Endothelial cell (in vitro differentiated cells): ENCODE measurements at regions not wholly inside any gene's neighbourhood (a gene's known extent, or its start where the extent isn't known, plus 50 kb on each side); places are given as distances from the start of the nearest gene placed in this dataset.
"Not testable (repeated sequence)": the region's sequence is repeated elsewhere in the genome, so short reads cannot be mapped to it uniquely, and the experiment has no call there.

Experiments used
- DNase-seq: peaks from one replicate; pipeline ENCODE4 v3.0.0; 2021; ENCODE audit warnings: low spot score
- H3K27ac Mint-ChIP-seq: one replicate; pipeline ENCODE4 v1.8.0; 2021; ENCODE audit warnings: mixed read lengths, inconsistent platforms; ENCODE audit not compliant: unreplicated experiment
- H3K27me3 Mint-ChIP-seq: one replicate; pipeline ENCODE4 v1.8.0; 2021; ENCODE audit warnings: mild to moderate bottlenecking, moderate library complexity, mixed read lengths, inconsistent platforms; ENCODE audit not compliant: unreplicated experiment
- H3K36me3 Mint-ChIP-seq: one replicate; pipeline ENCODE4 v1.8.0; 2021; ENCODE audit warnings: mild to moderate bottlenecking, low read depth, mixed read lengths, inconsistent platforms; ENCODE audit not compliant: unreplicated experiment
- H3K4me1 Mint-ChIP-seq: one replicate; pipeline ENCODE4 v1.8.0; 2021; ENCODE audit warnings: mild to moderate bottlenecking, mixed read lengths, inconsistent platforms; ENCODE audit not compliant: unreplicated experiment
- H3K4me3 Mint-ChIP-seq: one replicate; pipeline ENCODE4 v1.8.0; 2021; ENCODE audit warnings: mild to moderate bottlenecking, mixed read lengths, inconsistent platforms; ENCODE audit not compliant: unreplicated experiment
- H3K9me3 Mint-ChIP-seq: one replicate; pipeline ENCODE4 v1.8.0; 2021; ENCODE audit warnings: mixed read lengths, inconsistent platforms; ENCODE audit not compliant: unreplicated experiment
- TF ChIP-seq, protein P1 (sequence below): fragments of 200-600 bp; sonication (generic); IDR thresholded peaks from one replicate; pipeline ENCODE4 v1.5.0; 2021; ENCODE audit warnings: antibody characterized with exemption; ENCODE audit not compliant: unreplicated experiment

DNA sequence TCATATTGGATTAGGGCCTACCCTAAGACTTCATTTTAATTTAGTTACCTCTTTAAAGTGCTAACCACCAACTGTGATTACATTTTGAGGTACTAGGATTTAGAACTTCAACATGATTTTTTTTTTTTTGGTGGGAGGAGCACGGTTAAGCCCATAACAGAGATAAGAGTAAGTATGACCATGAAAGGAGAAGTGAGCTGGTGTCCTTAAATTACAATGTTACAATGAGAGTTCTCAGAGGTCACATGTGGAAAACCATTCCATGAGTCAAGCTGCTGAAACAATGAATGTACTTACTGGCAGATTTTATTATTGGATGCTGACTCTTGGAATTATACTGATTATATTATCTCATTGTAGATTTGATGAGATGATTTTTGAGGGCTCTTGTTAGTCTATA lies 779.3 kb upstream of the CITED2 start:
- Mint-ChIP-seq H3K27me3 (peaks cover 1% of the 10 kb centered on the region), H3K36me3 (no peaks in the 10 kb centered on the region), H3K27ac (no peak overlapping the region), H3K4me1 (no peaks in the 10 kb centered on the region), H3K9me3 (peaks cover 6% of the 10 kb centered on the region), H3K4me3 (no peak overlapping the region)
- TF ChIP-seq, protein P1, sequence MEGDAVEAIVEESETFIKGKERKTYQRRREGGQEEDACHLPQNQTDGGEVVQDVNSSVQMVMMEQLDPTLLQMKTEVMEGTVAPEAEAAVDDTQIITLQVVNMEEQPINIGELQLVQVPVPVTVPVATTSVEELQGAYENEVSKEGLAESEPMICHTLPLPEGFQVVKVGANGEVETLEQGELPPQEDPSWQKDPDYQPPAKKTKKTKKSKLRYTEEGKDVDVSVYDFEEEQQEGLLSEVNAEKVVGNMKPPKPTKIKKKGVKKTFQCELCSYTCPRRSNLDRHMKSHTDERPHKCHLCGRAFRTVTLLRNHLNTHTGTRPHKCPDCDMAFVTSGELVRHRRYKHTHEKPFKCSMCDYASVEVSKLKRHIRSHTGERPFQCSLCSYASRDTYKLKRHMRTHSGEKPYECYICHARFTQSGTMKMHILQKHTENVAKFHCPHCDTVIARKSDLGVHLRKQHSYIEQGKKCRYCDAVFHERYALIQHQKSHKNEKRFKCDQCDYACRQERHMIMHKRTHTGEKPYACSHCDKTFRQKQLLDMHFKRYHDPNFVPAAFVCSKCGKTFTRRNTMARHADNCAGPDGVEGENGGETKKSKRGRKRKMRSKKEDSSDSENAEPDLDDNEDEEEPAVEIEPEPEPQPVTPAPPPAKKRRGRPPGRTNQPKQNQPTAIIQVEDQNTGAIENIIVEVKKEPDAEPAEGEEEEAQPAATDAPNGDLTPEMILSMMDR: no peak
- no peak for DNase-seq

DNA sequence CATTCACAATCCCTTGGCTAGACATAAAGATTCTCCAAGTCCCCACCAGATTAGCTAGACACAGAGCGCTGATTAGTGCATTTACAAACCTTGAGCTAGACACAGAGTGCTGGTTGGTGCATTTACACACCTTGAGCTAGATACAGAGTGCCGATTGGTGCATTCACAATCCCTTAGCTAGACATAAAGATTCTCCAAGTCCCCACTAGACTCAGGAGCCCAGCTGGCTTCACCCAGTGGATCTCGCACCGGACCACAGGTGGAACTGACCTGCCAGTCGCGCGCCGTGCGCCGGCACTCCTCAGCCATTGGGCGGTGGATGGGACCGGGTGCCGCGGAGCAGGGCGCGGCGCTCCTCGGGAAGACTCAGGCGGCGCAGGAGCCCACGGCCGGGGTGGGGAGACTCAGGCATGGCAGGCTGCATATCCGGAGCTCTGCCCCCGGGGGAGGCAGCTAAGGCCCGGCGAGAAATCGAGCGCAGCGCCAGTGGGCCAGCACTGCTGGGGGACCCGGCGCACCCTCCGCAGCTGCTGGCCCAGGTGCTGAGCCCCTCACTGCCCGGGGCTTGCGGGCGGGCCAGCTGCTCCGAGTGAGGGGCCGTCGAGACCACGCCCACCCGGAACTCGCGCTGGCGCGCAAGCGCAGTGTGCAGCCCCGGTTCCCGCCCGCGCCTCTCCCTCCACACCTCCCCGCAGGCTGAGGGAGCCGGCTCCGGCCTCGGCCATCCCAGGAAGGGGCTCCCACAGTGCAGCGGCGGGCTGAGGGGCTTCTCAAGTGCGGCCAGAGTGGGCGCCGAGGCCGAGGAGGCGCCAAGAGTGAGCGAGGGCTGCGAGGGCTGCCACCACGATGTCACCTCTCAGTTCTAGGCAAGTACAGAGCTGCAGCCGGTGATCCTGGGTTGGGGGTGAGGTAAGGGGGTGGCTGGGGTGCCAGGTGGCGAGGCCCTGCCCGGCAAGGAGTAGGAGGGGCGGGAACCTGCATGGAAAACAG lies 773.7 kb upstream of the CITED2 start:
- not testable (repeated sequence) for DNase-seq, H3K27ac Mint-ChIP-seq, H3K9me3 Mint-ChIP-seq, H3K4me3 Mint-ChIP-seq, H3K27me3 Mint-ChIP-seq, H3K36me3 Mint-ChIP-seq, H3K4me1 Mint-ChIP-seq

DNA sequence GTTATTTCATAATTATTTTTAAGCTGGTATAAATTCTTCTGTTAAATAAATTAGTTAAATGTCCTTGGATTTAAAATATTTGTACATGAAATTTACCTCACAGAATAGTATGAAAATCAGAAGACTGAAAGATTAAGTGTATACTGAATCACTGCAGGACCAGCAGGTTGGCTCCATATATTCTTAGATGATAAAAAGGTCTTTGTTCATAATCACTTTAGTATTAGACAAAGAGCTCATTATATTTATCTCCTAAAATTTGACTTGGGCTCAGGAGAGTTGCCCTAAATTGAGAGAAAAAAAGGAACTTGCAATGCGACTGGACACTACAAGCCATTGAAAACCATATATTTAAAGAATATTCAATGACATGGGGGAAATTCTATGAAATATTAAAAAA lies 766.4 kb upstream of the CITED2 start:
- no peak for DNase-seq
- no peak overlapping the region for H3K4me3 Mint-ChIP-seq
- no peaks in the 10 kb centered on the region for H3K27me3 Mint-ChIP-seq
- H3K27ac Mint-ChIP-seq: no peak overlapping the region
- TF ChIP-seq, protein P1: no peak
- no peaks in the 10 kb centered on the region for H3K36me3 Mint-ChIP-seq
- H3K4me1 Mint-ChIP-seq: peaks cover 4% of the 10 kb centered on the region
- H3K9me3 Mint-ChIP-seq: no peaks in the 10 kb centered on the region

DNA sequence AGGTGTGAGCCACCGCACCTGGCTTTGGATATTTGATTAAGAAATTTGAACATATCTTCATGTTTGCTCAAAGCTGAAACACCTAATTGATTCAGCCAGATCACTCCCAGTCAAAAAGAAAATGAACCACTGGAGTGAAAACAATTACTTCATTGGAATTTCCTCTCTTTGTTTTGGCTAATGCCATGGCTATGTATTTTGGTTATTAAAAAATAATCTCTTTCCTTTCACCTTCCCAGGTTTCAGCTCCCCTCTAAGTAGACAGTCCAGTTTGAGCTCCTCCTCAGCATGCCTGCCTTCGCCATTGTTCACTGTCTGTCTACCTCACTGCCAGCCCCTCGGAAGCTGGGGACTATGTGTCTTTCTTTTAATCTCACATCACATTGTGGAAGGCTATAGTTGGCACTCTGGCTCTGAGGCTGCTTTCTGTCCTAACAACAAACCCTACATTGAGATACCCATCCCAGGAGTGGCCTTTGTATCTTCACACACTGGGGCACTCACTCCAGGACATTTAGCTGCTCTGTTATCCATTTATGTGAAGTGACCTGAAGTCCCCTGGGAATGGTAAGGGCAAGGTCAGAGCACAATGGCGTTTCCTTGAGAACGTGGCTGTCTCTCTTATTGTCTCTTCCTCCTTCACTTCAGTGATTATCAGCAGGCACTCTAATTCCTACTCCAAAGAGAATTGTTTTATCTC lies 764.0 kb upstream of the CITED2 start:
- Mint-ChIP-seq H3K27ac (no peak overlapping the region), H3K36me3 (no peaks in the 10 kb centered on the region), H3K4me1 (peaks cover 4% of the 10 kb centered on the region), H3K27me3 (no peaks in the 10 kb centered on the region), H3K9me3 (no peaks in the 10 kb centered on the region), H3K4me3 (no peak overlapping the region)
- no peak for DNase-seq
- TF ChIP-seq, protein P1: no peak

DNA sequence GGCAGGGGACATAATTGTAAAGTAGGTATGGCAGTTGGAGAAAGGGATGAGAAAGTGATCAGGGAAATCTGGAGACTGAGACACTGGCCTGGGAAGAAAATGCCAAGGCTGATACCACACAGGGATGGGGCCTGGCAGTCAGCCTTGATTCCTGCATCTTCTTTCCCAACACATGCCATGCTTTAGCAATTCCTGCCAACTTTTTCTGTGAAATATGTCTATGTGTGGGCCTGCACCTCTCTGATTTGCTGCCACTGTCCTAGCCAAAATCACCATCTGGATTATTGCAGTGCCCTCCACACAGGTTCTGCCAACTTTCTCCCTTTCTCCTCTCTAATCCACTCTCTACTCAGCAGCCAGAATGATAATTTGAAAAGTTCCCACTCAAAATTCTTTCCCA lies 759.8 kb upstream of the CITED2 start:
- no peak overlapping the region for H3K4me3 Mint-ChIP-seq
- DNase-seq: no peak
- H3K27me3 Mint-ChIP-seq: no peaks in the 10 kb centered on the region
- peaks cover 4% of the 10 kb centered on the region for H3K4me1 Mint-ChIP-seq
- no peak overlapping the region for H3K27ac Mint-ChIP-seq
- H3K9me3 Mint-ChIP-seq: peaks cover 1% of the 10 kb centered on the region
- no peaks in the 10 kb centered on the region for H3K36me3 Mint-ChIP-seq
- TF ChIP-seq, protein P1: no peak
